NB4 (cell line): ENCODE measurements at regions not wholly inside any gene's neighbourhood (a gene's known extent, or its start where the extent isn't known, plus 50 kb on each side); places are given as distances from the start of the nearest gene placed in this dataset.
"Not testable (repeated sequence)": the region's sequence is repeated elsewhere in the genome, so short reads cannot be mapped to it uniquely, and the experiment has no call there.

Source experiments
- MYC ChIP-seq: IDR thresholded peaks from 2 replicates; pipeline ENCODE4 v1.6.1; 2011; ENCODE audit warnings: low read depth, low read length
- POLR2A ChIP-seq: IDR thresholded peaks from 2 replicates; pipeline ENCODE4 v1.6.1; 2011; ENCODE audit warnings: mild to moderate bottlenecking; ENCODE audit not compliant: insufficient read length; ENCODE audit errors: extremely low read depth
- TF ChIP-seq, protein P1 (sequence below): IDR thresholded peaks from one replicate; pipeline ENCODE4 v1.5.1; 2012; ENCODE audit warnings: low read depth, low read length

DNA sequence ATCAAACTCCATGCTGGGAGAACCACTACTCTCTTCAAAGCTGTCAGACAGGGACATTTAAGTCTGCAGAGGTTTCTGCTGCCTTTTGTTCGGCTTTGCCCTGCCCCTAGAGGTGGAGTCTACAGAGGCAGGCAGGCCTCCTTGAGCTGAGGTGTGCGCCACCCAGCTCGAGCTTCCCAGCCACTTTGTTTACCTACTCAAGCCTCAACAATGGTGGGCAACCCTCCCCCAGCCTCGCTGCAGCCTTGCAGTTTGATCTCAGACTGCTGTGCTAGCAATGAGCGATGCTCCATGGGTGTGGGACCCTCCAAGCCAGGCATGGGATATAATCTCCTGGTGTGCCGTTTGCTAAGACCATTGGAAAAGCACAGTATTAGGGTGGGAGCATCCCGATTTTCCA, 185.3 kb downstream of the COX18 start:
- TF ChIP-seq POLR2A, MYC: not testable (repeated sequence)
- TF ChIP-seq, protein P1, sequence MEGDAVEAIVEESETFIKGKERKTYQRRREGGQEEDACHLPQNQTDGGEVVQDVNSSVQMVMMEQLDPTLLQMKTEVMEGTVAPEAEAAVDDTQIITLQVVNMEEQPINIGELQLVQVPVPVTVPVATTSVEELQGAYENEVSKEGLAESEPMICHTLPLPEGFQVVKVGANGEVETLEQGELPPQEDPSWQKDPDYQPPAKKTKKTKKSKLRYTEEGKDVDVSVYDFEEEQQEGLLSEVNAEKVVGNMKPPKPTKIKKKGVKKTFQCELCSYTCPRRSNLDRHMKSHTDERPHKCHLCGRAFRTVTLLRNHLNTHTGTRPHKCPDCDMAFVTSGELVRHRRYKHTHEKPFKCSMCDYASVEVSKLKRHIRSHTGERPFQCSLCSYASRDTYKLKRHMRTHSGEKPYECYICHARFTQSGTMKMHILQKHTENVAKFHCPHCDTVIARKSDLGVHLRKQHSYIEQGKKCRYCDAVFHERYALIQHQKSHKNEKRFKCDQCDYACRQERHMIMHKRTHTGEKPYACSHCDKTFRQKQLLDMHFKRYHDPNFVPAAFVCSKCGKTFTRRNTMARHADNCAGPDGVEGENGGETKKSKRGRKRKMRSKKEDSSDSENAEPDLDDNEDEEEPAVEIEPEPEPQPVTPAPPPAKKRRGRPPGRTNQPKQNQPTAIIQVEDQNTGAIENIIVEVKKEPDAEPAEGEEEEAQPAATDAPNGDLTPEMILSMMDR = not testable (repeated sequence)
